ENCODE measurements at regions not wholly inside any gene's neighbourhood (a gene's known extent, or its start where the extent isn't known, plus 50 kb on each side); places are given as distances from the start of the nearest gene placed in this dataset.

GRCh38 chrX:140848800-140849199, 139.2 kb downstream of the LINC00632 start:
- DNase-seq: no peak

DNA sequence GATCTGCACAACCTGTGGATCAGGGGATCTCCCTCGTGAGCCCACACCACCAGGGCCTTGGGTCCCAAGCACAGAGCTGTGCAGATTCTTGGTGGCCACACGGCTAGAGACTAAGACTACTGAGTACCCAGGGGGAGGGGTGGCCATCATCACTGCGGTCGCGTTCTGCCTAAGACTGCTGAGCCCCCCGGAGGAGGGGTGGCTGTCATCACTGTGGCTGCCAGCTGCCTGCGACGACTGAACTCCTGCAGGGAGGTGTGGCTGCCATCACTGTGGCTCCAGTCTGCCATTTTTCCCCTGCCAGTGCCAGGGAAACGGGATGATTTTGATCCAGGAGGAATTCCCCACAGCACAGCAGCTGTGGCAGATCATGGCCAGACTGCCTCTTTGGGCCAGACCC, 141.7 kb upstream of the SPANXB1 start:
- no peak for DNase-seq

DNA sequence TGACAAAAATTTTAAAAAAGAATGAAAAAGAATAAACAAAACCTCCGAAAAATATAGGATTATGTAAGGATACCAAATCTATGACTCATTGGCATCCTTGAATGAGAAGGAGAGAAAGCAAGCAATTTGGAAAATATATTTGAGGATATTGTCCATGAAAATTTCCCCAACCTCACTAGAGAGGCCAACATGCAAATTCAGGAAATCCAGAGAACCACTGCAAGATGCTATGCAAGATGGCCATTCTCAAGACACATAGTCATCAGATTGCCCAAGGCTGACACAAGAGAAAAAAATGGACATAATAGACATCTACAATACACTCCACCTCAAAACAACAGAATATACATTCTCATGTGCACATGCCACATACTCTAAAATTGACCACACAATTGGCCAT, 135.9 kb upstream of the SPANXB1 start:
- DNase-seq: no peak

GRCh38 chrX:140912606-140913005, 89.8 kb upstream of the SPANXB1 start:
- DNase-seq: no peak

GRCh38 chrX:140913802-140914501, 88.4 kb upstream of the SPANXB1 start:
- DNase-seq: no peak

DNA sequence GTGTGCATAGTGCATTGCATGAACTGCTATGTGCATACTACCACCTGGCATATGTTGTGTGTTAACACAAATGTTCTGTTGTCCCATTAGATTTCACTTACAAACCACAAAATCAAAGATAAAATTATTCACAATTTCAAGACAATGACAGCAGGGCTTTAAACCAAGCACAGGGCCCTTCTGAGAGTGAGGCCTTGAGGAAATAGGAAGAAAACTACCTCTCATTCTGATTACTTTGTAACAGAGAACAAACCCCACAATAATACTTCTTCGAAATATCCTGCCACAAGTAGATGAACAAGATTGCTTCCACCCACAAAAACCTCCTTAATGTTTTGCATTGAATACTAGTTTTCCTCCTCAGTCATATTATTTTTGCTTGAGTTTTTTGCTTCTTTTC, 85.5 kb upstream of the SPANXB1 start:
- no peak for DNase-seq

GRCh38 chrX:140917354-140918115, 84.9 kb upstream of the SPANXB1 start:
- no peak for DNase-seq

DNA sequence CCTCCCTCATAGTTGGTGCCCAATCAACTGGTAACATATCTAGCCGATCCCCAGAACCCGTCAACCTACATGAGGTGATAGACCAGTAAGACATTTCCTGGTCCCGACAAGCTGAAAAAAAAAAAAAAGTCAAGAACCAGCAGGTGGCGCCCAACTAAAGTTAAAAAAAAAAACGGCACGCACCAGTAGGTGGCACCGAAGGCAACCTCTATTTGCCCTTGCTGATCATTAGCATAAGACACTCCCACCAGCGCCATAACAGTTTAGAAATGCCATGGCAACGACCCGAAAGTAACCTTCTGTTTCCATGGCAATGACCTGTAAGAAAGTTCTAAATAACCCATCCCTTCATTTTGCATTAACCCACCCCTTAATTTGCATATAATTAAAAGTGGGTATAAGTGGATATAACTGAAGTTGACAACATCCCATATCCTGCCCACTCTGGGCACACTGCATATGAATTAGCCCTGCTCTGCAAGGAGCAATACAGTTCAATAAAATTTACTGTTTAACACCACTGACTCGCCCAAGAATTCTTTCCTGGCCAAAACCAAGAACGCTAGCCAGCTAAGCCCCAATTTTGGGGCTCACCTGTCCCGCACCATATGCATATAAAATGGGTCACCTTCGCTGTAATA, 83.9 kb upstream of the SPANXB1 start:
- DNase-seq: peak; percentile 36

GRCh38 chrX:140920416-140920815, 82.0 kb upstream of the SPANXB1 start:
- DNase-seq: no peak

- no peak for DNase-seq
Observed at GRCh38 chrX:140923118-140923517, 79.3 kb upstream of the SPANXB1 start.

GRCh38 chrX:140928739-140929138, 73.7 kb upstream of the SPANXB1 start:
- DNase-seq: no peak

DNA sequence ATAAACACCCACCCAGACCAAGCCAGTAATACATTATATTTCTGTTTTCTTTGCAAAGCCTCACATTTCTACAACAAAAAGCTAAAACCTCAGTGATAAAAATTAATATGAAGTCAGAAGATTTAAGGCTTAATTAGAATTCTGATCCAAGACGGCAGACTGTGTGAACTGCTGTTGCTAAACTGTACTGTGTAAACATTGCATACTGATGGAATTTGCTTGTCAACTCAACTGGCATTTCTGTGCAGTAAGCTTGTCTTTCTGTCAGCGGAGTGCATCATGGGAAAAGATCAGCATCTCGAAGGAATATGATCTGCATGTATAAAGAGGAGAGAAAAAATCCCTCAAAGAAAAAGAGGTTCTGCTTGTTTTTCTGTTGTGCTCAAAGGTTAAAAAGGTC, 69.4 kb upstream of the SPANXB1 start:
- DNase-seq: no peak

DNA sequence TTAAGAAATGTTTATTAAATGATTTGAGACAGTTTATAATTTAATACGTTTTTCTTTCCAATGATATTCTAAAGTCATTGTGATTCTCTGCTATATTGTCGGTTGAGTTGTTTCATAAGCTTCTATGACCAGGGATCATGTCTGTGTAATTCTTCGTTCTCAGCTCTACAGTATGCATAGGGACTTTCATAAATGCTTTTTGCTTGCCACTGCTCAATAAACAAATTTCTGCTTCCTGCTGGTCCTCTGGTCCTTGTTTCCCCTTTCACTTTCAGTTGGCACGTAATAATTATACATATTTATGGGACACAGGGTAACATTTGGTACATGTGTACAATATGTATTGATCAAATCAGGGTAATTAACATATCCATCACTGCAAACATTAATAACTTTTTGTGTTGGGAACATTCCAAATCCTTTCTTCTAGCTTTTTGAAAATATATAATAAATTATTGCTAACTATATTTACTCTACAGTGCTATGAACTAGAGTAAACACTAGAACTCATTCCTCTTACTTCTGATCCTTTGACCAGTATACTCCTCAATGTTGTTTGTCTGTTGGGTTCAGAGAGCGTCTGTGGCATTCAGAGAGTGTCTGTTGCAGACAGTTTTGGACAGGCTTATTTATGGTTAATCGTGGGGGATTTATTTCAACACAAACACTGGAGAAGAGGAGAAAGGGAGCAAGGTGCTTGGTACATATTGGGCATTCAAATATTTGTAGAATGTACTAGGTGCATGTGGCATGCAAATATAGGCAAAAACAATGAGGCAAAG, 68.3 kb upstream of the SPANXB1 start:
- no peak for DNase-seq

GRCh38 chrX:140943513-140943912, 58.9 kb upstream of the SPANXB1 start:
- no peak for DNase-seq

DNA sequence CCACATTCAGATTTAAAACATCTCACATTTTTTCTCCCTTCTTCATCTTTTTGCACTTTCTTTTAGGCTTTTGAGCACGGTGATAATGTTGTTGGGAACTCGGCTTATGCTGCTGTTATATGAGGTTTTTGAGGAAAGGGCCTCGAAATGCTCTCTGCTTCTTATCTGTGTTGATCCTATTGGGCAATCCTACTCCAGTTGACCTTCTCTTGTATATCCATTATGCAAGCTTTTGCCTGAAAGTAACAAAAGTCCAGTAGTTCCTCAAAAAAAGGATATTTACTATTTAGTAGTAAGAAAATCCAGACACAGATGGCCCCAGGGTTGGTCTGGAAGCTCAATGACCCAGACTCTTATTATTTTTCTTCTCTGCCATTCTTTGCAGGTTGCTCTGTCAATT, 57.7 kb upstream of the SPANXB1 start:
- no peak for DNase-seq

DNA sequence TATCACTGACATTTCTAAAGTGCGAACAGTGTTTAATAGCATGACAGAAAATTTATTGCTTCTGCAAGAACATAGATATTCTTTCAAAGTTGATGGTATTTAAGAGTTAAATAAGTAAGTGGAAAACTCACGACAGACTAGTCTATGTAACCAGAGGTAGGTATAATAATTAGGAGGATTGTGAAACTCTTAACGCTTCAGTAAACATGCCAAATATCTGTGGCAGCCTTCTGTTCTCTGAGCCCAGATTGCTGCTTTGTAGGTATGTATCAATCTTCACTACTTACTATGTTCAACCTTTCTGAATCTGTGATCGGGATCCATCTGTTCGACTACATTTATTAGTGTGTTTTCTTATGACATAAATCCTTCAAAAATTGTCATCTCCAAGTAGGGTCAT, 53.6 kb upstream of the SPANXB1 start:
- DNase-seq: no peak

- DNase-seq: no peak
Observed at GRCh38 chrX:140949233-140949632, 53.2 kb upstream of the SPANXB1 start.
